Adrenal gland (tissue), 5 donors: ENCODE measurements at regions not wholly inside any gene's neighbourhood (a gene's known extent, or its start where the extent isn't known, plus 50 kb on each side); places are given as distances from the start of the nearest gene placed in this dataset.

Experiments used
- POLR2A ChIP-seq, 2 donors: fragments of 450-650 bp; IDR thresholded peaks; one replicate each; pipeline ENCODE4 v1.6.1; 2017; ENCODE audit warnings: antibody characterized with exemption in 2 of 2, mild to moderate bottlenecking in 2 of 2, moderate library complexity in 1 of 2
- TF ChIP-seq, protein P1 (sequence below), 6 experiments: fragments of 450-650 bp in 4 of 6; fragments of 200-600 bp in 2 of 6; sonication (generic) in 1 of 6; IDR thresholded peaks; 1 replicate in 5 of 6; 2 replicates in 1 of 6; pipeline versions ENCODE4 v1.5.1 to v1.8.0; 2016 to 2021; ENCODE audit warnings: antibody characterized with exemption in 6 of 6, mild to moderate bottlenecking in 2 of 6, moderate library complexity in 1 of 6
- donor health status: DM: no; HTN: no; CAD: no.

DNA sequence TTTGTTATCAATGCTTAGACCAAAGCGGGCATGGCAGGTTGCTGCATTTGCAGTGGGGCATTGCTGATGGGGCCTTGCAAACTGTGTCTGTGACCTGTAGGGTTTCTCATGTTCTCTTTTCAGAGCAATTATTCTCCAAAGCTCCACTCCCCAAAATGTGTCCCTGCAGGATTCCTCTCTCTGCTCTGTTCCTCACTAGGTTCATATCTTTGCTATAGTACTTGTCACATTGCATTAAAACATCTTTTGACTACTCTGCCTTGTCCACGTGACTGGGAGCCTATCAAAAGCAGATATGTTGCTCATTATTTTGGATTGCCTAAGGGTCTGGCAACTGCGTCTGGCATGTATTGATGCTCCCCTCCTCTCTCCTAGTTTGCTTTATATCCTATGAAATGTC lies 177.7 kb upstream of the MID1 start:
- TF ChIP-seq POLR2A (IDR thresholded peaks at IDR 0.05) = no peak
- TF ChIP-seq, protein P1, sequence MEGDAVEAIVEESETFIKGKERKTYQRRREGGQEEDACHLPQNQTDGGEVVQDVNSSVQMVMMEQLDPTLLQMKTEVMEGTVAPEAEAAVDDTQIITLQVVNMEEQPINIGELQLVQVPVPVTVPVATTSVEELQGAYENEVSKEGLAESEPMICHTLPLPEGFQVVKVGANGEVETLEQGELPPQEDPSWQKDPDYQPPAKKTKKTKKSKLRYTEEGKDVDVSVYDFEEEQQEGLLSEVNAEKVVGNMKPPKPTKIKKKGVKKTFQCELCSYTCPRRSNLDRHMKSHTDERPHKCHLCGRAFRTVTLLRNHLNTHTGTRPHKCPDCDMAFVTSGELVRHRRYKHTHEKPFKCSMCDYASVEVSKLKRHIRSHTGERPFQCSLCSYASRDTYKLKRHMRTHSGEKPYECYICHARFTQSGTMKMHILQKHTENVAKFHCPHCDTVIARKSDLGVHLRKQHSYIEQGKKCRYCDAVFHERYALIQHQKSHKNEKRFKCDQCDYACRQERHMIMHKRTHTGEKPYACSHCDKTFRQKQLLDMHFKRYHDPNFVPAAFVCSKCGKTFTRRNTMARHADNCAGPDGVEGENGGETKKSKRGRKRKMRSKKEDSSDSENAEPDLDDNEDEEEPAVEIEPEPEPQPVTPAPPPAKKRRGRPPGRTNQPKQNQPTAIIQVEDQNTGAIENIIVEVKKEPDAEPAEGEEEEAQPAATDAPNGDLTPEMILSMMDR (IDR thresholded peaks at IDR 0.05) = no peak
